GM23338 (cell line): ENCODE measurements at regions not wholly inside any gene's neighbourhood (a gene's known extent, or its start where the extent isn't known, plus 50 kb on each side); places are given as distances from the start of the nearest gene placed in this dataset.

Experiments
- ATAC-seq: fragments of 200-7000 bp; cut with Tn5 transposase; 3 replicates; pipeline ENCODE4 v1.9.1; 2020
- DNase-seq: peaks from one replicate; pipeline ENCODE4 v3.0.0-alpha.2; 2015; ENCODE audit warnings: low spot score
- H2AFZ ChIP-seq: fragments of 200-600 bp; sonication (generic); 2 replicates; pipeline ENCODE4 v1.8.0; 2016; ENCODE audit warnings: antibody characterized with exemption, mild to moderate bottlenecking, moderate library complexity
- H3F3A ChIP-seq: fragments of 200-600 bp; sonication (generic); replicated peaks from 2 replicates; pipeline ENCODE4 v1.8.0; 2017; ENCODE audit warnings: antibody characterized with exemption, mixed run types, low read depth
- H3K27ac ChIP-seq: fragments of 200-600 bp; sonication (generic); 2 replicates; pipeline ENCODE4 v1.6.1; 2016; ENCODE audit warnings: low read depth
- H3K27me3 ChIP-seq: fragments of 200-600 bp; sonication (generic); 2 replicates; pipeline ENCODE4 v1.8.0; 2016; ENCODE audit warnings: mild to moderate bottlenecking, mixed run types, moderate library complexity; ENCODE audit not compliant: insufficient read depth
- H3K36me3 ChIP-seq: fragments of 200-600 bp; sonication (generic); 2 replicates; pipeline ENCODE4 v1.8.0; 2016; ENCODE audit warnings: mild to moderate bottlenecking; ENCODE audit not compliant: insufficient read depth
- H3K4me1 ChIP-seq: fragments of 200-600 bp; sonication (generic); 2 replicates; pipeline ENCODE4 v1.8.0; 2016; ENCODE audit warnings: mild to moderate bottlenecking, moderate library complexity; ENCODE audit not compliant: insufficient read depth
- H3K4me2 ChIP-seq: fragments of 200-600 bp; sonication (generic); 2 replicates; pipeline ENCODE4 v1.7.1; 2017; ENCODE audit warnings: mixed run types
- H3K4me3 ChIP-seq: fragments of 200-600 bp; sonication (generic); 2 replicates; pipeline ENCODE4 v1.6.1; 2016; ENCODE audit warnings: mixed run types
- H3K79me2 ChIP-seq: fragments of 200-600 bp; sonication (generic); replicated peaks from 2 replicates; pipeline ENCODE4 v1.8.0; 2017; ENCODE audit warnings: mild to moderate bottlenecking; ENCODE audit not compliant: insufficient read depth
- H3K9me2 ChIP-seq: fragments of 200-600 bp; sonication (generic); 2 replicates; pipeline ENCODE4 v1.8.0; 2017; ENCODE audit not compliant: insufficient read depth
- H4K20me1 ChIP-seq: fragments of 200-600 bp; sonication (generic); replicated peaks from 2 replicates; pipeline ENCODE4 v1.8.0; 2017; ENCODE audit warnings: mild to moderate bottlenecking; ENCODE audit not compliant: insufficient read depth
- H3K27ac Mint-ChIP-seq: 2 replicates; pipeline ENCODE4 v1.8.0; 2020; ENCODE audit warnings: inconsistent platforms, mild to moderate bottlenecking, moderate library complexity, mixed read lengths
- H3K27me3 Mint-ChIP-seq: 3 replicates; pipeline ENCODE4 v1.8.0; 2022; ENCODE audit warnings: low read depth, mild to moderate bottlenecking, moderate library complexity, mixed read lengths, inconsistent platforms; ENCODE audit not compliant: insufficient read depth, poor library complexity
- H3K36me3 Mint-ChIP-seq: 3 replicates; pipeline ENCODE4 v1.8.0; 2021; ENCODE audit warnings: low read depth, mild to moderate bottlenecking, inconsistent platforms, moderate library complexity, mixed read lengths
- H3K4me1 Mint-ChIP-seq: 3 replicates; pipeline ENCODE4 v1.8.0; 2020; ENCODE audit warnings: mild to moderate bottlenecking, inconsistent platforms, mixed read lengths
- H3K4me3 Mint-ChIP-seq: 3 replicates; pipeline ENCODE4 v1.8.0; 2021; ENCODE audit warnings: moderate library complexity, mild to moderate bottlenecking, inconsistent platforms, mixed read lengths
- H3K9me3 Mint-ChIP-seq: 3 replicates; pipeline ENCODE4 v1.8.0; 2020; ENCODE audit warnings: moderate library complexity, mild to moderate bottlenecking, inconsistent platforms, mixed read lengths
- CTCF ChIP-seq, 2 experiments: fragments of 200-600 bp in 1 of 2; sonication (generic) in 1 of 2; conservative IDR thresholded peaks; 2 replicates each; pipeline versions ENCODE4 v1.5.1 to v1.6.1; 2016 to 2017; ENCODE audit warnings: antibody characterized with exemption in 2 of 2, low read depth in 2 of 2, mild to moderate bottlenecking in 2 of 2, moderate library complexity in 1 of 2
- ETS1 ChIP-seq: IDR thresholded peaks from 2 replicates; pipeline ENCODE4 v1.6.1; 2016; ENCODE audit warnings: antibody characterized with exemption
- NANOG ChIP-seq: IDR thresholded peaks from 2 replicates; pipeline ENCODE4 v1.6.1; 2016; ENCODE audit warnings: antibody characterized with exemption, borderline replicate concordance
- REST ChIP-seq: IDR thresholded peaks from one replicate; pipeline ENCODE4 v1.6.1; 2018; ENCODE audit warnings: antibody characterized with exemption; ENCODE audit not compliant: unreplicated experiment
- ZNF331 ChIP-seq: fragments of 250-450 bp; sonication (Bioruptor Pico); IDR thresholded peaks from 2 replicates; pipeline ENCODE4 v1.5.0; 2020; ENCODE audit warnings: low read depth, mild to moderate bottlenecking, moderate library complexity
- TF ChIP-seq, protein P1 (sequence below): fragments of 250-450 bp; sonication (Bioruptor Pico); IDR thresholded peaks from 2 replicates; pipeline ENCODE4 v1.5.0; 2020; ENCODE audit warnings: mild to moderate bottlenecking, moderate library complexity

DNA sequence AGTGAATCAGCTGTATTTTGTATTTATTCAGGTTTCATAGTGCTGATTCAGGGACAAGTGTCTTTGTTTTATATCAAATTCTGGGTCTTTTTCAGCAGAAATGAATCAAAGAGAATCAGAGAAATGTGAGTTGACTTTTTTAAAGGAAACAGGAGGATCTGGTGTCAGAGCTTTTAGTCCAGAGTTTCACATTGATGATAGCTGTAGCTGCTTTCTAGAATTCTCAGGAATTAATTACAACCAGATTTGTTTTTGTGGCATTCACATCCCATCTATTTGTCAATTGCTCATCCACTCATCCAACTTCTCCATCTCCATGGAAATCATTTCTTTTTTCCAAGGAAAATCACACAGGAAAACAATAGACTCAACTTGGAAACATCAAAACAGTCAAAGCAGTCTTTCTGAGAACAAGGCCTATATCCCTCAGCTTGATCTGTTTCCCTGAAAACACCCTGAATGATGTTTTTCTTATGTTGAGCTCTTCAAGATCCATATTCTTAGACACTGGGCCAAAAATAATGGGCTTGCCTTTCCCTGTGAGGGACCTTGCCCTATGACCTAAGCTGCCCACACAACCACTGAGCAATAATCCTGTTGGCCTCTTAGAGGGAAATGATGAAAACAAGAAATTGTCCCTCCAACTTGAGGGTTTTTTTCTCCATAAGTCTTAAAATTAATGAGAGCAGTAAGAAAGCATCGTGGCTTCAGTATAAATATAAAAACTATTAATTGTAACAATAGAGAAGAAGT lies 249.5 kb upstream of the FN1 start (continued):
- TF ChIP-seq, protein P1, sequence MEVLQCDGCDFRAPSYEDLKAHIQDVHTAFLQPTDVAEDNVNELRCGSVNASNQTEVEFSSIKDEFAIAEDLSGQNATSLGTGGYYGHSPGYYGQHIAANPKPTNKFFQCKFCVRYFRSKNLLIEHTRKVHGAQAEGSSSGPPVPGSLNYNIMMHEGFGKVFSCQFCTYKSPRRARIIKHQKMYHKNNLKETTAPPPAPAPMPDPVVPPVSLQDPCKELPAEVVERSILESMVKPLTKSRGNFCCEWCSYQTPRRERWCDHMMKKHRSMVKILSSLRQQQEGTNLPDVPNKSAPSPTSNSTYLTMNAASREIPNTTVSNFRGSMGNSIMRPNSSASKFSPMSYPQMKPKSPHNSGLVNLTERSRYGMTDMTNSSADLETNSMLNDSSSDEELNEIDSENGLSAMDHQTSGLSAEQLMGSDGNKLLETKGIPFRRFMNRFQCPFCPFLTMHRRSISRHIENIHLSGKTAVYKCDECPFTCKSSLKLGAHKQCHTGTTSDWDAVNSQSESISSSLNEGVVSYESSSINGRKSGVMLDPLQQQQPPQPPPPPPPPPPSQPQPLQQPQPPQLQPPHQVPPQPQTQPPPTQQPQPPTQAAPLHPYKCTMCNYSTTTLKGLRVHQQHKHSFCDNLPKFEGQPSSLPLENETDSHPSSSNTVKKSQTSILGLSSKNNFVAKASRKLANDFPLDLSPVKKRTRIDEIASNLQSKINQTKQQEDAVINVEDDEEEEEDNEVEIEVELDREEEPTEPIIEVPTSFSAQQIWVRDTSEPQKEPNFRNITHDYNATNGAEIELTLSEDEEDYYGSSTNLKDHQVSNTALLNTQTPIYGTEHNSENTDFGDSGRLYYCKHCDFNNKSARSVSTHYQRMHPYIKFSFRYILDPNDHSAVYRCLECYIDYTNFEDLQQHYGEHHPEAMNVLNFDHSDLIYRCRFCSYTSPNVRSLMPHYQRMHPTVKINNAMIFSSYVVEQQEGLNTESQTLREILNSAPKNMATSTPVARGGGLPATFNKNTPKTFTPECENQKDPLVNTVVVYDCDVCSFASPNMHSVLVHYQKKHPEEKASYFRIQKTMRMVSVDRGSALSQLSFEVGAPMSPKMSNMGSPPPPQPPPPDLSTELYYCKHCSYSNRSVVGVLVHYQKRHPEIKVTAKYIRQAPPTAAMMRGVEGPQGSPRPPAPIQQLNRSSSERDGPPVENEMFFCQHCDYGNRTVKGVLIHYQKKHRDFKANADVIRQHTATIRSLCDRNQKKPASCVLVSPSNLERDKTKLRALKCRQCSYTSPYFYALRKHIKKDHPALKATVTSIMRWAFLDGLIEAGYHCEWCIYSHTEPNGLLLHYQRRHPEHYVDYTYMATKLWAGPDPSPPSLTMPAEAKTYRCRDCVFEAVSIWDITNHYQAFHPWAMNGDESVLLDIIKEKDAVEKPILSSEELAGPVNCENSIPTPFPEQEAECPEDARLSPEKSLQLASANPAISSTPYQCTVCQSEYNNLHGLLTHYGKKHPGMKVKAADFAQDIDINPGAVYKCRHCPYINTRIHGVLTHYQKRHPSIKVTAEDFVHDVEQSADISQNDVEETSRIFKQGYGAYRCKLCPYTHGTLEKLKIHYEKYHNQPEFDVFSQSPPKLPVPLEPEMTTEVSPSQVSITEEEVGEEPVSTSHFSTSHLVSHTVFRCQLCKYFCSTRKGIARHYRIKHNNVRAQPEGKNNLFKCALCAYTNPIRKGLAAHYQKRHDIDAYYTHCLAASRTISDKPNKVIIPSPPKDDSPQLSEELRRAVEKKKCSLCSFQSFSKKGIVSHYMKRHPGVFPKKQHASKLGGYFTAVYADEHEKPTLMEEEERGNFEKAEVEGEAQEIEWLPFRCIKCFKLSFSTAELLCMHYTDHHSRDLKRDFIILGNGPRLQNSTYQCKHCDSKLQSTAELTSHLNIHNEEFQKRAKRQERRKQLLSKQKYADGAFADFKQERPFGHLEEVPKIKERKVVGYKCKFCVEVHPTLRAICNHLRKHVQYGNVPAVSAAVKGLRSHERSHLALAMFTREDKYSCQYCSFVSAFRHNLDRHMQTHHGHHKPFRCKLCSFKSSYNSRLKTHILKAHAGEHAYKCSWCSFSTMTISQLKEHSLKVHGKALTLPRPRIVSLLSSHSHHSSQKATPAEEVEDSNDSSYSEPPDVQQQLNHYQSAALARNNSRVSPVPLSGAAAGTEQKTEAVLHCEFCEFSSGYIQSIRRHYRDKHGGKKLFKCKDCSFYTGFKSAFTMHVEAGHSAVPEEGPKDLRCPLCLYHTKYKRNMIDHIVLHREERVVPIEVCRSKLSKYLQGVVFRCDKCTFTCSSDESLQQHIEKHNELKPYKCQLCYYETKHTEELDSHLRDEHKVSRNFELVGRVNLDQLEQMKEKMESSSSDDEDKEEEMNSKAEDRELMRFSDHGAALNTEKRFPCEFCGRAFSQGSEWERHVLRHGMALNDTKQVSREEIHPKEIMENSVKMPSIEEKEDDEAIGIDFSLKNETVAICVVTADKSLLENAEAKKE: no peak
- no peak for TF ChIP-seq NANOG

DNA sequence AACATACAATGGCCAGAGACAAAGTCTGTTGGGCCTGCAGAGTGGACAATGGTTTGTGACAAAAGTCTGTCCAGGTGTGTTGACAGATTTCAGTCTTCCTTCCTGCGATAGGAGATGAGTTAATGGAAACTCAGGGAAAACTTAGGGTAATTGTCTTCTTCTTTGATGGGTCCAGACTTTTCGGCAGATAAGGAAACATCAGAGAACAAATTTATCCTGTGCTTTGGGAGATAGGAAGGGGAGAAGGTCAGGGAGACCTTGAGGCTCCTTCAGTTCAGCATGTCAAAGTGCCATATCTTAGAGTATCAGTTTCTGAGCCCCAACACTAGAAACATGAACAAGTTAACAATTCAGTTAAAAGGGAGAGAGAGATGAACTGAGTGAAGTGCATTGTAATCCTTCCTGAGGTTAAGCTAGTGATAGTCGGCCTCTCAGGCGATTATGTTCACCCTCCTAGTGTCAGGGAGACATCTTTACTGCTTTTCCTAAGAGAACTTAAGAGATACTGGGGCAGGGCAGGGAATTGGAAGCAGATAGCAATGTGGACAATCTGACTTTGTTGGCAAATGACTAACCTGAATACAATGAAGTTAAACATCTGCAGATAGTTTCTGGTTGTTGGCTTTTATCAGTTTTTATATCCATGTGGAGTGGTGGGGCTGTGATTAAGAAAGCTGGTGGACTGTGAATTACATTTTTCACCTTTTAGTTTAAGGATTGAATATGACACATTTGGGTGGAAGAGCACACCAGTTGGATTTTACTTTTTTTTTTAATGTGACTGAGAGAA lies 248.8 kb upstream of the FN1 start:
- ATAC-seq (no peak), DNase-seq (no peak)
- peaks cover 4% of the 10 kb centered on the region for H3K27me3 Mint-ChIP-seq
- H3K9me2 ChIP-seq: no peaks in the 10 kb centered on the region; the same call in 1 of the 2 replicates
- no peaks in the 10 kb centered on the region for H3K4me1 Mint-ChIP-seq
- no peaks in the 10 kb centered on the region for H3K36me3 Mint-ChIP-seq
- H3K27ac Mint-ChIP-seq: no peak overlapping the region
- no peaks in the 10 kb centered on the region for H3K4me1 ChIP-seq
- H3K4me3 Mint-ChIP-seq: no peak overlapping the region
- H3K27me3 ChIP-seq: no peaks in the 10 kb centered on the region
- no peaks in the 10 kb centered on the region for H3K79me2 ChIP-seq
- no peak overlapping the region for H3K4me2 ChIP-seq
- no peak overlapping the region for H3K27ac ChIP-seq
- TF ChIP-seq CTCF (conservative IDR thresholded peaks at IDR 0.05; ENCODE audit: low read depth in 2 of 2) (no peak), ETS1 (no peak), NANOG (no peak), REST (no peak), ZNF331 (CRISPR knock-in tag) (no peak)
- H4K20me1 ChIP-seq: no peaks in the 10 kb centered on the region
- H3K4me3 ChIP-seq: no peak overlapping the region
- no peak overlapping the region for H2AFZ ChIP-seq
- H3K9me3 Mint-ChIP-seq: peaks cover 2% of the 10 kb centered on the region; the same call in 2 of the 3 replicates
- no peaks in the 10 kb centered on the region for H3K36me3 ChIP-seq
- no peaks in the 10 kb centered on the region for H3F3A ChIP-seq
